ENCODE measurements at regions not wholly inside any gene's neighbourhood (a gene's known extent, or its start where the extent isn't known, plus 50 kb on each side); places are given as distances from the start of the nearest gene placed in this dataset.

DNA sequence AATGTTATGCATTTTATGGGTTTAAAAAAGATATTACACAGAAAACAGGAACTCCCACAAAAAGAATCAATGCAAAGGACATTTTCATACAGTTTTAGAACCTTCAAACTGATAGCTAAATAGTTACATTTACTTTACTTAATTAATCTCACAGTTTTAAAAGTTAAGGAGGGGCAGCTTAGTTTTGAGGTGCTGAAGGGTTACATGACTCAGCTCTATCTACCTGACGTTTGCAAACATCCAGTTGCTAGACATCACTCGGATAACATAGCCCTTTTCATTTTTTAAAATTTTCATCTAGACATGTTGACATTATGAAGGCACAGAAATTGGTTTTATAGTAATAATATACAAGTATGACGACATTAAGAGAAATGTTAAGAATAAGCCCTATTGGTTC is 53.7 kb upstream of the HSD17B12 start:
- no peak for DNase-seq (ENCODE audit: low read depth)

Data from RPMI7951 (cell line).